SJCRH30 (cell line): ENCODE measurements at regions not wholly inside any gene's neighbourhood (a gene's known extent, or its start where the extent isn't known, plus 50 kb on each side); places are given as distances from the start of the nearest gene placed in this dataset.
A peak's percentile ranks its signal among the peaks of the same experiment; 100 is the strongest.

Experiments used
- DNase-seq, 2 experiments: peaks; one replicate each; pipeline ENCODE4 v3.0.0-alpha.2; 2015 to 2020
- H3K27ac ChIP-seq: fragments of 250-450 bp; sonication (Bioruptor Pico); 2 replicates; pipeline ENCODE4 v1.5.1; 2020; ENCODE audit warnings: mild to moderate bottlenecking, moderate library complexity
- H3K27me3 ChIP-seq: fragments of 250-450 bp; sonication (Bioruptor Pico); 2 replicates; pipeline ENCODE4 v1.5.1; 2020; ENCODE audit warnings: mild to moderate bottlenecking, moderate library complexity
- H3K36me3 ChIP-seq: fragments of 250-450 bp; sonication (Bioruptor Pico); 2 replicates; pipeline ENCODE4 v1.5.1; 2020; ENCODE audit warnings: mild to moderate bottlenecking, moderate library complexity
- H3K4me1 ChIP-seq: fragments of 250-450 bp; sonication (Bioruptor Pico); 2 replicates; pipeline ENCODE4 v1.5.1; 2020; ENCODE audit warnings: mild to moderate bottlenecking, moderate library complexity
- H3K4me3 ChIP-seq: fragments of 250-450 bp; sonication (Bioruptor Pico); 2 replicates; pipeline ENCODE4 v1.5.1; 2020; ENCODE audit warnings: mild to moderate bottlenecking, moderate library complexity
- H3K9me3 ChIP-seq: fragments of 250-450 bp; sonication (Bioruptor Pico); replicated peaks from 2 replicates; pipeline ENCODE4 v1.5.1; 2020; ENCODE audit warnings: mild to moderate bottlenecking, moderate library complexity

DNA sequence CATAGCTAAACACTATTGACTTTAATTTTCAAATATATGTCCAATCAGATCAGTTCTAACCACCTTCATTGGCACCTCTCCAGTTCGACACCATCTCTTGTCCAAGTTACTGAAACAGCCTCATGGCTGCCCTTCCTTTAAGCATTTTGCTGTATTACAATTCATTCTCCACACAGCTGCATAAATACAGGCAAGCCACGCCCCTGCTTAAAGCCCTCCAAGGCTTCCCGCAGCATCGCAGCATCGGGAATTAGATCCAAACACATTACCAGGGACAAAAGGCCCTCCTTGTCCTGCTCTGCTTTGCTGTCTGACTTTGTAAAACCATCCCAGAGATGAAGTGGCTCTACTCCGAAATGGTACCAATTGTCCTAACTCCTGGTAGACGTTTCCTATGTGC, 75.1 kb upstream of the RAI14 start:
- Histone ChIP-seq H3K36me3 (no peaks in the 10 kb centered on the region), H3K4me3 (no peak overlapping the region), H3K4me1 (peaks cover 20% of the 10 kb centered on the region), H3K9me3 (no peaks in the 10 kb centered on the region), H3K27me3 (no peaks in the 10 kb centered on the region), H3K27ac (no peak overlapping the region)
- peak; percentile 79 to 85 for DNase-seq

DNA sequence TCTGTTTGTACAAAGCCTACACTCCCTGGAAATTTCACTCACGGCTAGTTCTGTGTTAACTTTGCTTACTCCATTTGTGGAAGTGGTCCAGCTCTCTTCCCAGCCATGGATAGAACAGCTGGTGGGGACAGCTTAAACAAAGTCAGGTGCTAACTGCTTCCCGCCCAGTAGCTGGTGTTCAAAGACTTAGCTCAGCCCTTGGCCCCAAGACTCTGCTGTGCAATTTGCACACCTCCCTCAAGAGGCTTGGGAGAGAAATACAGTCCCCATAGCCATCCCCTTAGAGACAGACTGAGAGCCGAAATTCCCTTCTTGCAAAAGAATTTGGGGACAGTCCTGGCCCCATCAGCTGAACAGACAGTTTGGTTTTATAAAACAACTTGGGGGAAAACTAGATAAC, 73.8 kb upstream of the RAI14 start:
- peaks cover 20% of the 10 kb centered on the region for H3K4me1 ChIP-seq
- H3K27me3 ChIP-seq: no peaks in the 10 kb centered on the region
- H3K9me3 ChIP-seq: no peaks in the 10 kb centered on the region
- no peaks in the 10 kb centered on the region for H3K36me3 ChIP-seq
- no peak overlapping the region for H3K4me3 ChIP-seq
- DNase-seq: peak in 1 of 2 experiments; percentile 50
- H3K27ac ChIP-seq: no peak overlapping the region

DNA sequence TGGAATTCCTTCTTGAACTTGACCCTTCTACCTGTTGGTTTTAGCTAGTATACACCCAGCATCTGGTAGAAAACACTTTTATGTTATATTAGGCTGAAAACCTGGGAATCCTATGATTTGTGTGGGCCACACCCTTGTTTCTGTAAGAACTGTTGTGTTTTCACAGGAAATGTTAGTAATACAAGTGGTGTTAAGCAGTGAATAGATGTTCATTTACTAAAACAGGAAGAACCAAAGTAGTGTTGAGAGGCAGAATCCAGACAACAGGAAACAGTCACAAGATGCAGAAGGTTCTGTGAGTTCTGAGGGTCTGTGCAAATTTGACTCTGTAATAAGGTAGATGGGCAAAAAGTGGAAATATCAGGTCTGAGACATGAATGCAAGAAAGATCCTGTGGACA, 73.0 kb upstream of the RAI14 start:
- no peak overlapping the region for H3K4me3 ChIP-seq
- no peak overlapping the region for H3K27ac ChIP-seq
- no peaks in the 10 kb centered on the region for H3K9me3 ChIP-seq
- peaks cover 20% of the 10 kb centered on the region for H3K4me1 ChIP-seq
- no peak for DNase-seq
- H3K27me3 ChIP-seq: no peaks in the 10 kb centered on the region
- no peaks in the 10 kb centered on the region for H3K36me3 ChIP-seq

DNA sequence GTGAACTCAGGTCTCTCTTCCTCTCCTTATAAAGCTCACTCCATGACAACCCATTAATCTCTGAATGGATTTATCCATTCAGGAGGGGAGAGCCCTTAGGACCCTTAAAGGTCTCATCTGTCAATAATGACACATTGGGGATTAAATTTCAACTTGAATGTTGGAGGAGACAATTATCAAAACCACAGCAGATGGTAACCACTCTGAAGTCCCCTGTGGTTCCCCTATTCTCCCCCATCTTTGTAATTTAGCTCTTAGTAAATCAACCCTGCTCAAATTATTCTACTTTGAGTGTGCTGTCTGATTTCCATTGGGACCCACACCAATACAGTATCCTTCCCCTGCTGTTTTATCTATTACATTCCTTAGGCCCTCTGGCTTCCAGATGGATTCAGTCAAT, 72.0 kb upstream of the RAI14 start:
- Histone ChIP-seq H3K27me3 (no peaks in the 10 kb centered on the region), H3K4me1 (peaks cover 20% of the 10 kb centered on the region), H3K36me3 (no peaks in the 10 kb centered on the region), H3K27ac (no peak overlapping the region), H3K4me3 (no peak overlapping the region), H3K9me3 (no peaks in the 10 kb centered on the region)
- no peak for DNase-seq

DNA sequence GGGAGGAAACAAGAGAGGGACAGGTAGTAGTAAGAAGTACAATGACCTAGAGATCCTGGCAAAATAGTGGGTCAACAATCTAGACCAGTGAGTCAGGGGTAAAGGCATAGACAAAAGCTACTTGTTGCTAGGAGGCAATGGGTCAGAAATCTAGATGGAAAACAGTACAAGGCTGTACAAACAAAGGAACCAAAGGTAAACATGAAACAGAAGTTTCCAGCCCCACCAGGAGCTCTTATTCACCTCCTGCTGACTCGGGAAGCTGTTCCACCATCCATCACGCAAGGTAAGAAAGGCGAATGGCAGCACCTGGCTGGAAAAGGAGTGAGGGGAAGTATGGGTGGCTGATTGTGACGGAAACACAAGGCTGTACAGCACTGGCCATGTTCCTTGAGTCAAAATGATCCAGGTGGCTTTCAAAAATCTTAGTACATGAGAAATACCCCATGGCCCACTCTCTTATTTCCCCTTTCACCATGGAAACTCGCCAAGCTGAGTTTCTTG, 70.5 kb upstream of the RAI14 start:
- no peak for DNase-seq
- H3K27me3 ChIP-seq: no peaks in the 10 kb centered on the region
- peaks cover 16% of the 10 kb centered on the region for H3K4me1 ChIP-seq
- no peak overlapping the region for H3K27ac ChIP-seq
- no peaks in the 10 kb centered on the region for H3K36me3 ChIP-seq
- H3K9me3 ChIP-seq: no peaks in the 10 kb centered on the region
- no peak overlapping the region for H3K4me3 ChIP-seq

DNA sequence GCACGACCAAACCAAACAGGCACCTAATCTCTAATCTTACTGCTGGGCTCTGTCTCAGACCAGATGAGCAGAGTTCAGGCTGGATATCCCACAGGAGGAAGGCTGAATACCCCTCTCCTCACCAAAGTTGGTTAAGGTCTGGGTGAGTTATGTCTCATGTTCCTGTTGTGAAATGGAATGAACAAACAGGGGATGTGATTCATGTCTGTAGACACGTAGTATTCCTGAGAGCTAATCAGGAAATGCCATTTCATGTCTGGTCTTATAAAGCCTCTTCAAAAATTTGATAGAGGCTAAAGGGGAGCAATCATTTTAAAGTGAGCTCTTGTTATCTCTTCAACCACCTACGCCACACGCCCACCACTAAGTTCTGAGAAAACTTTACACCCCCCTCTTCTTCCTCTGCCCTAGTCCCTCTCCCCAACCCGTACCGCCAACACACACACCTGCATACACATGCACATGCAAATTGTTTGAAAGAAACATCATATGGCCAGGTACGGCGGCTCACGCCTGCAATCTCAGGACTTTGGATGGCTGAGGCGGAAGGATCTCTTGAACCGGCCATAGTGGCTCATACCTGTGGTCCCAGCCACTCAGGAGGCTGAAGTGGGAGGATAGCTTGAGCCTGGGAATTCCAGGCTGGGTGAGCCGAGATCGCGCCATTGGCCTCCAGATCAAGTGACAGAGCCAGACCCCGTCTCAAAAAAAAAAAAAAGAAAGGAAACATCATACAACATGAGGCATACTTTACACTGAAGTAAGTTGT, 69.8 kb upstream of the RAI14 start:
- no peaks in the 10 kb centered on the region for H3K36me3 ChIP-seq
- DNase-seq: no peak
- H3K9me3 ChIP-seq: no peaks in the 10 kb centered on the region
- no peak overlapping the region for H3K4me3 ChIP-seq
- H3K27ac ChIP-seq: no peak overlapping the region
- no peaks in the 10 kb centered on the region for H3K27me3 ChIP-seq
- peaks cover 12% of the 10 kb centered on the region for H3K4me1 ChIP-seq

DNA sequence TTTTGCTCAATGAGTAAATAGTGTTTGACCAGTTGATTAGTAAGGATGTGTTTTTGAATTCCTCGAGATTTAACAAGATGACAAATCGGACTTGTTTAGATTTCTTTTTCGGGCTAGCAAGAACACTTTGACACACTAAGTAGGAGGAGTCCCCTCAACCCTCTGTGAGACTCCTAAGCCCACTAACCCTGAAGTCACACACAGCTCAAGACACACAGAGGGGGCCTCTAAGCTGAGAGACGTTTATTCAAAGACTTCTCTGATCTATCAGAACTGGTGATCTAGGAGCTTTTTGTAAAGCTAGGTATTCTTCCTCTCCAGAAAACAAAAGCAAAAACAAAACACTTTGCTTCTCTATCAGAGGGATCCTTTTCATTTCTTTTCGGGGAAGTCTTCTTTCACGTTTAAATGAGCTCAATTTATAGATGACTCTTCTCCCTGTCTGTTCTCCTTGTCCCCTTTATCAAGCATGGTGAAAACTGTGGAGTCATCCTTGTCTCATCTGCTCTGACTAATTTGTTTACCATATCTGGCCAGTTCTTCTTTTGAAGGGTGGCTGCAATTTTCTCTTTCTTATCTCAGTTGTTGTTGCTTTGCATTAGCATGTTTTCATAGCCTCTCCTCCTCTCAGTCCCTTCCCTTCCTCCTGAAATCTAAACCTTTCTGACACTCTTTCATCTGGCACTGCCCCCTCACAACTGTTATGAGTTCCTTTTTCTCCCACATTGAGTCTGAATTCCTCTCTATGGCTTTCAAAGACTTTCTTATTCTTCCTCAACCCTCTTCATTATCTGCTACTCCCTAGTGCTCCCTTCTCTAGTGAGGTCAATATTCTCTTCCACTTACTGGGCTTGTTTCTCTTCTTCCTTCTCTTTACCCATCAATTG, 68.5 kb upstream of the RAI14 start:
- H3K27ac ChIP-seq: no peak overlapping the region
- no peak overlapping the region for H3K4me3 ChIP-seq
- H3K9me3 ChIP-seq: no peaks in the 10 kb centered on the region
- H3K27me3 ChIP-seq: no peaks in the 10 kb centered on the region
- DNase-seq: no peak
- 0 out of 2 replicates have a peak, but pooled peaks cover under 1% of the 10 kb centered on the region for H3K4me1 ChIP-seq
- no peaks in the 10 kb centered on the region for H3K36me3 ChIP-seq

DNA sequence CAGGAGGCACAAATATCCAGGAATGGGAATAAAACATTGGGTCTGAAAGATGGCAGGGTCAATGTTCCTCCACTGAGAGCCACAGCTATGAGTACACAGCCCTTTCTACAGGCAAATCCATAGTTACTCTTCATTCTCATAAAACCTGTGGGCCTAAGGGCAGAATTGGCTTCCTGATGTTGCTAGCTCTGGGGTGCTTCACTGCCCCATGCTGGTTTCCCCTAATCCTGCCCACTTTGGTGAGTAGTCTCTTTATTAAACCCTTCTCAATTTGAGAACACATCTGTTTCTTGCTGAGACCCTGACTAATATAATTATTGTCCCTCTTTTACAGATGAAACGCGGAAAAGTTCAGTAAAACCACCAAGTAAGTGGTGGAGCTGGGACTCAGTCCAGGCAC, 66.3 kb upstream of the RAI14 start:
- Histone ChIP-seq H3K36me3 (no peaks in the 10 kb centered on the region), H3K4me3 (no peak overlapping the region), H3K27me3 (no peaks in the 10 kb centered on the region), H3K4me1 (no peaks in the 10 kb centered on the region), H3K9me3 (no peaks in the 10 kb centered on the region), H3K27ac (no peak overlapping the region)
- no peak for DNase-seq

DNA sequence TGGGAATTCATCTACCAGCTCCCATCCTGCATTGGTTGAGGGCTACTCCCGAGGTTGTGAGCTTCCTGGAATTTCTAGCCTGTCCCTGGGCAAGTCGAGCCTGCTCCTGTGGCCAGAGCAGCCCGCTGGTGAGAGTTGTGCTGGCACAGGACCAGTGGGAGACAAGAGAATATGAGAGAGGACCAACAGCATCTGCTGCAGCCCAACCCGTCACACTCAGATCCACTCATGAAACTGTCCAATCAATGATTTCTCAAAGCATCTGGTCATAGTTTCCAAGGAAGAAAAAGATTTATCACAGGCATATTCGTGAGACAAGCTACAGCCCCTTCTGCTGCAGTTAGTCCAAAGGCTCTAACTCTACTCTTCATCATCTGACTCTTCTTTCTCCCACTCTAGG, 64.4 kb upstream of the RAI14 start:
- no peaks in the 10 kb centered on the region for H3K27me3 ChIP-seq
- no peaks in the 10 kb centered on the region for H3K4me1 ChIP-seq
- no peak overlapping the region for H3K4me3 ChIP-seq
- no peak for DNase-seq
- no peak overlapping the region for H3K27ac ChIP-seq
- H3K9me3 ChIP-seq: no peaks in the 10 kb centered on the region
- no peaks in the 10 kb centered on the region for H3K36me3 ChIP-seq

DNA sequence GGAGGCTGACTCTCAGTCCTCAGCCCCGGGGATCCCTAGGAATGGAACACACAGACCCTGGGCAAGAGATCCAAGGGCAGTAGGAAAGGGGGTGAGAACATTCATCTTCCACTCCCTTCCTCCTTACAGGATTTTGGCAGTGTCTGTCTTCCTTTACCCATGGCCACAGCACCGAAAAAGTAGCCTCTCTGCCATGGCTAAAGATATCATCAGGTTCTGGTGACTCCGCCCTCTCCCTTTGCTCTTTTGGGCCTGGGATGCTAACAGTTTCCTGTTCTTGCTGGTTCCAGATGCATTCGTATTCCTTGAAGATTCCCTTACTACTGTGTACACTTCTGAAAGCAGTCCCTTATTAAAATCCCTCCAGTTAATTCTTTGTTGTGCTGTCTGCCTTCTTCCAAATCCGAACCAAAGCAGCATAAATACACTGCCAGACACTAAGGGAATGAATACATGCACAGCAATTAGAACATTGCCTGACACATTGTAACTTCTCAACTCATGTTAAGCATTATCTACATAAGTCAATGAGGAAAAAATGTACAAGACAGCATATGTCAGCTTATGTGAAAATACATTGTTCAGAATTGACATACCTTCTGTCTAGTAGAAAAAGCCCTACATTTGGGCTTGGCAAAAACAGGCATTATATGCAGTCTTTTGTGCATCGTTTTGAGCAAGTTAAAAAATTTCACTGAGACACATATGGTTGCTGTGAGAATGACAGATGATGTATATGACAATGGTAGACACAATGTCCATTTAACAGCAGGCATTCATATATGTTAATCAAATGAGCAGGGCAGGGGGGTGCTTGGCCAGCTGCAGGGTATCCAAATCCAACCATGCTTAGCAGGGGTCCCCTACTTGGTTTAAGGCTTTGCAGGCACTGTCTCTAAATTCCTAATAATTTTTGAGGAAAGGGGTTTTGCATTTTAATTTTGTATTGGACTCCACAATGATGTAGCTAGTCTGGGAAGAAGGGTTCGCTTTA, 58.8 kb upstream of the RAI14 start:
- DNase-seq: no peak
- H3K27me3 ChIP-seq: no peaks in the 10 kb centered on the region
- H3K36me3 ChIP-seq: no peaks in the 10 kb centered on the region
- peaks cover 12% of the 10 kb centered on the region for H3K4me1 ChIP-seq
- H3K27ac ChIP-seq: no peak overlapping the region
- H3K9me3 ChIP-seq: no peaks in the 10 kb centered on the region
- H3K4me3 ChIP-seq: no peak overlapping the region

DNA sequence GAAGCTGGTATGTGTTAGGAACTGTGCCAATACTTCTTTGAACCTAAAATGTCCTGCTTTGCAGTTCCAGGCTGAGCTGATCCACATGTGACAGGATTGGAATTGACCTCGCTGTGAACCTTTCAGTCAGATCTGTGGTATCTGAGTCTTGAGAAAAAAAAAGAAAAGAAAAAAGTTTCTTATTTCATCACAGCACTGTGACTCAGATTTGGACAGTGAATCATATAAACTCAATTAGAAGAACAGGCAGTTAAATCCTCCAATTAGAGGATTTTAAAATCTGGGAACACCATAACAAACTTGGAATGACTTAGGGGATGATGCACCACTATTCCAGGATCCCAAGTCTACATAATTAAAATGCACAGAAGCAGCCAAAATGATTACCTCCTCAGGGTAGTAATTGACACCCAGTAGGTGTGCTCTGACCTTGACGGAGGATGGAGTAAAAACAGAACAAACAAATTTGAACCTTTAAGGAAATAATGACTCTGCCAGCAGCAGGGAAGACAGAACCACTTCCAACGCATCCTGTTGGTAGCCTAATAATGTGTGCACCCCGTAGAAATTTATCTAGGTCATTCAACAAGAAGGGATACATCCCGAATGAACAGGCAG, 57.8 kb upstream of the RAI14 start:
- peak in 1 of 2 experiments; percentile 27 for DNase-seq
- Histone ChIP-seq H3K4me1 (peaks cover 12% of the 10 kb centered on the region), H3K27ac (no peak overlapping the region), H3K9me3 (no peaks in the 10 kb centered on the region), H3K4me3 (no peak overlapping the region), H3K27me3 (no peaks in the 10 kb centered on the region), H3K36me3 (no peaks in the 10 kb centered on the region)

DNA sequence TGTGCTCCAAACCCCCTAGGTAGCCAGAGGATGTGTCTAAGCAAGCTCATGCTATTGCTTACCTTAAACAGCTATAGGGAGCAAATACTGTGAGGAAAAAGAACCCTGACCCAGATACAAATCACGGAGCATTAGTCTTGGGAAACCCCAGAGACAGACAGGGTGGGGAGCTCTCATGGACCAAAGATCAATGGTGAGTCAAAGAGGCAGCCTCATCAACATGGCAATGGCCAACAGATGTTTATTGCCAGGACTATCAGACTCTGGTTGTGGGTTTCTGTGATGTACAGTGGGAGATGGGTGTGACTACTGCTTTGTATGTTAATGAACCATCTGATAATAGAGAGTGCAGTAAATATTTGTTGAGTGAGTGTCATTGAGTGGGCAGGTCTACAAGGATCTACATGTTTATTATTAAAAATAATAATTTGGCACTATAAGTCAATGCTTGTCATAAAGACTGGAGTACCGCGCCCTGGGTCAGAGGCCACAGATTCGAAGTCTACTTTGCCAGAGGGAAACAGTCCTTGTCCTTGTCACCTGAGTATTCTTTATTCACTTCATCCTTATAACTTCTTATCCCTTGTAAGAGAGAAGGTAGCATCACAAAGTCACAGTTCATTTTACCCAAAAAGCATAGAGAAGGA, 56.5 kb upstream of the RAI14 start:
- H3K27me3 ChIP-seq: no peaks in the 10 kb centered on the region
- H3K9me3 ChIP-seq: no peaks in the 10 kb centered on the region
- peaks cover 17% of the 10 kb centered on the region for H3K4me1 ChIP-seq
- H3K36me3 ChIP-seq: no peaks in the 10 kb centered on the region
- no peak overlapping the region for H3K4me3 ChIP-seq
- H3K27ac ChIP-seq: no peak overlapping the region
- no peak for DNase-seq

DNA sequence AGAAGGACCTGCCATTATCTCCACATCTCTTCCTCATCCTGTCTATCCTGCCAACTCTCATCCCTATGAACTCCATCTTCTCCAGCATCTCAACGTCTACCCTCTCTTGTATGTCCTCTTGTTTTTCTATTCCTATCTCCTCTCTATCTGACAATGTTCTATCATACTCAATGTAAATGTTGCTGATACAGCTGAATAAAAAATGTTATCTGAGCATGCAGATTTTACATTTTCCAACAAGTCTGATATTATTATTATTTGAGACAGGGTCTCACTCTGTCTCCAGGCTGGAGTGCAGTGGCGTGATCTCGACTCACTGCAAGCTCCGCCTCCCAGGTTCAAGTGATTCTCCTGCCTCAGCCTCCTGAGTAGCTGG, 56.0 kb upstream of the RAI14 start:
- no peak for DNase-seq
- Histone ChIP-seq H3K27ac (no peak overlapping the region), H3K4me1 (peaks cover 17% of the 10 kb centered on the region), H3K9me3 (no peaks in the 10 kb centered on the region), H3K27me3 (no peaks in the 10 kb centered on the region), H3K4me3 (no peak overlapping the region), H3K36me3 (no peaks in the 10 kb centered on the region)

DNA sequence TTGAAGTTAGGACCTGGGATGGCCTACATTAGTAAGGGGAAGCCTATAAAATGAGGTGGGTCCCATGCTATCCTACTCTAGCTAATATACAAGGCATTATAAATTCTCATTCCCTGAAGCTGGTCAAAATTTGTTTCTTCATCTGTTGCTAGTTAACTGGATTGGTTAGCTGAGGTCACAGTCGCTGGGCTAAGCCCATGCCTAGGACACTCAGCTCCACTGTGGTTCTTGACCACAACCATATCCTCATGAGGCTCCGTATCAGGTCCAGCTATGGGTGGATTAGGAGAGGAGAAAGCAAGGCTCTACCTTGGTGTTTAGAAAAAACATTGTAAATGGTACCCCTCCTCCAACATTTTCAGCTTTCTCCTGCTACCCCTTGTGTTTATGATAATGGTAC, 52.8 kb upstream of the RAI14 start:
- no peaks in the 10 kb centered on the region for H3K36me3 ChIP-seq
- H3K4me1 ChIP-seq: peaks cover 13% of the 10 kb centered on the region
- H3K27ac ChIP-seq: no peak overlapping the region
- no peaks in the 10 kb centered on the region for H3K27me3 ChIP-seq
- no peaks in the 10 kb centered on the region for H3K9me3 ChIP-seq
- H3K4me3 ChIP-seq: no peak overlapping the region
- no peak for DNase-seq
